HG03039 (cell line): ENCODE measurements at regions not wholly inside any gene's neighbourhood (a gene's known extent, or its start where the extent isn't known, plus 50 kb on each side); places are given as distances from the start of the nearest gene placed in this dataset.
A peak's percentile ranks its signal among the peaks of the same experiment; 100 is the strongest.

ENCODE experiments used
- ATAC-seq: cut with Tn5 transposase; IDR thresholded peaks from one replicate; pipeline ENCODE4 v1.9.1; 2021; ENCODE audit warnings: mild to moderate bottlenecking, moderate library complexity; ENCODE audit not compliant: unreplicated experiment

- ATAC-seq: no peak
Measured at GRCh38 chr7:21356616-21357015, 71.3 kb upstream of the SP4 start.

GRCh38 chr7:21357151-21358097, 70.5 kb upstream of the SP4 start:
- no peak for ATAC-seq

- no peak for ATAC-seq
Measured at GRCh38 chr7:21358648-21359047, 69.2 kb upstream of the SP4 start.

GRCh38 chr7:21359163-21359562, 68.7 kb upstream of the SP4 start:
- no peak for ATAC-seq

GRCh38 chr7:21361413-21362125, 66.3 kb upstream of the SP4 start:
- no peak for ATAC-seq

- peak; percentile 76 for ATAC-seq
Measured at GRCh38 chr7:21364801-21365271, 63.0 kb upstream of the SP4 start.

- ATAC-seq: no peak
Measured at GRCh38 chr7:21365866-21366624, 61.8 kb upstream of the SP4 start.

- ATAC-seq: no peak
Measured at GRCh38 chr7:21367081-21367480, 60.8 kb upstream of the SP4 start.

GRCh38 chr7:21367537-21367936, 60.3 kb upstream of the SP4 start:
- no peak for ATAC-seq

GRCh38 chr7:21368317-21368716, 59.6 kb upstream of the SP4 start:
- ATAC-seq: no peak

- no peak for ATAC-seq
Measured at GRCh38 chr7:21370283-21370982, 57.5 kb upstream of the SP4 start.

GRCh38 chr7:21371360-21371759, 56.5 kb upstream of the SP4 start:
- ATAC-seq: no peak

- ATAC-seq: no peak
Measured at GRCh38 chr7:21373031-21373430, 54.9 kb upstream of the SP4 start.

GRCh38 chr7:21374134-21374533, 53.7 kb upstream of the SP4 start:
- ATAC-seq: no peak

GRCh38 chr7:21377545-21377944, 50.3 kb upstream of the SP4 start:
- ATAC-seq: no peak
